Stimulated activated CD8-positive, alpha-beta memory T cell treated with anti-CD3 and anti-CD28 coated beads, Interleukin-7, amount 100 ng/mL, for 1 hour (primary cell): ENCODE measurements at regions not wholly inside any gene's neighbourhood (a gene's known extent, or its start where the extent isn't known, plus 50 kb on each side); places are given as distances from the start of the nearest gene placed in this dataset.

Experiments used
- DNase-seq, 2 donors: peaks; one replicate each; pipeline ENCODE4 v3.0.0-alpha.2; 2020; ENCODE audit warnings: low read depth in 2 of 2

- no peak for DNase-seq
Observed at GRCh38 chr10:75294518-75294865, 58.7 kb upstream of the COMTD1 start.

- DNase-seq: no peak
Observed at GRCh38 chr10:75294031-75294437, 58.3 kb upstream of the COMTD1 start.

- no peak for DNase-seq
Observed at GRCh38 chr10:75293446-75293820, 57.7 kb upstream of the COMTD1 start.

- DNase-seq: no peak
Observed at GRCh38 chr10:75292794-75293445, 57.2 kb upstream of the COMTD1 start.

- DNase-seq: no peak
Observed at GRCh38 chr10:75291805-75292204, 56.0 kb upstream of the COMTD1 start.

GRCh38 chr10:75288140-75288711 is 52.5 kb upstream of the COMTD1 start:
- DNase-seq: no peak

GRCh38 chr10:75287697-75288096 is 51.9 kb upstream of the COMTD1 start:
- DNase-seq: no peak

- no peak for DNase-seq
Observed at GRCh38 chr10:75286901-75287300, 51.1 kb upstream of the COMTD1 start.
